NCI-H1048 (cell line): ENCODE measurements at regions not wholly inside any gene's neighbourhood (a gene's known extent, or its start where the extent isn't known, plus 50 kb on each side); places are given as distances from the start of the nearest gene placed in this dataset.
A peak's percentile ranks its signal among the peaks of the same experiment; 100 is the strongest.
"Not testable (repeated sequence)": the region's sequence is repeated elsewhere in the genome, so short reads cannot be mapped to it uniquely, and the experiment has no call there.

ENCODE experiments used
- DNase-seq: peaks from one replicate; lab custom pipeline; 2025; lab: John Stamatoyannopoulos, UW

GRCh38 chr11:67776852-67777520 is 102.6 kb upstream of the ALDH3B2 start:
- no peak for DNase-seq

GRCh38 chr11:67774175-67774574 is 99.8 kb upstream of the ALDH3B2 start:
- DNase-seq = not testable (repeated sequence)

GRCh38 chr11:67768001-67768730 is 93.7 kb upstream of the ALDH3B2 start:
- not testable (repeated sequence) for DNase-seq

GRCh38 chr11:67761211-67761610 is 86.8 kb upstream of the ALDH3B2 start:
- not testable (repeated sequence) for DNase-seq

- not testable (repeated sequence) for DNase-seq
These were observed 84.9 kb upstream of the ALDH3B2 start for GRCh38 chr11:67759321-67759720.

- DNase-seq = not testable (repeated sequence)
These were observed 84.0 kb upstream of the ALDH3B2 start for GRCh38 chr11:67758467-67758866.

GRCh38 chr11:67758009-67758408 is 83.6 kb upstream of the ALDH3B2 start:
- not testable (repeated sequence) for DNase-seq

GRCh38 chr11:67753820-67754219 is 79.4 kb upstream of the ALDH3B2 start:
- not testable (repeated sequence) for DNase-seq

GRCh38 chr11:67745181-67745726 is 70.8 kb upstream of the ALDH3B2 start:
- no peak for DNase-seq

GRCh38 chr11:67744231-67744630 is 69.8 kb upstream of the ALDH3B2 start:
- not testable (repeated sequence) for DNase-seq

GRCh38 chr11:67738231-67738630 is 63.8 kb upstream of the ALDH3B2 start:
- DNase-seq = not testable (repeated sequence)

GRCh38 chr11:67737562-67738080 is 63.2 kb upstream of the ALDH3B2 start:
- not testable (repeated sequence) for DNase-seq

GRCh38 chr11:67732045-67732787 is 57.8 kb upstream of the ALDH3B2 start:
- peak; percentile 12 for DNase-seq

- DNase-seq = no peak
These were observed 57.2 kb upstream of the ALDH3B2 start for GRCh38 chr11:67731583-67731982.

GRCh38 chr11:67728163-67728571 is 53.7 kb upstream of the ALDH3B2 start:
- not testable (repeated sequence) for DNase-seq

GRCh38 chr11:67727066-67728040 is 52.9 kb upstream of the ALDH3B2 start:
- not testable (repeated sequence) for DNase-seq
